ENCODE measurements at regions not wholly inside any gene's neighbourhood (a gene's known extent, or its start where the extent isn't known, plus 50 kb on each side); places are given as distances from the start of the nearest gene placed in this dataset.

GRCh38 chr2:19460761-19461160 is 102.3 kb upstream of the OSR1 start:
- no peak overlapping the region for H3K27ac ChIP-seq (ENCODE audit: low read length in 2 of 2)
- H3K9ac ChIP-seq (ENCODE audit: low read length): no peak overlapping the region
- intact Hi-C loops (cut with micrococcal nuclease): no loop called here
- H3K27me3 ChIP-seq (replicated peaks in 1 of 4; ENCODE audit: control extremely low read depth in 1 of 4, control insufficient read depth in 3 of 4, insufficient read depth in 4 of 4, low read length in 3 of 4): no peaks in the 10 kb centered on the region
- no peaks in the 10 kb centered on the region for H3K4me1 ChIP-seq (ENCODE audit: control insufficient read depth in 2 of 2, insufficient read depth in 2 of 2, low read length in 2 of 2)
- Mint-ChIP-seq H3K27ac (no peak overlapping the region), H3K9me3 (ENCODE audit: insufficient read depth) (no peaks in the 10 kb centered on the region), H3K27me3 (peaks cover 6% of the 10 kb centered on the region), H3K4me1 (no peaks in the 10 kb centered on the region), H3K4me3 (no peak overlapping the region)
- no peak for ATAC-seq (ENCODE audit: low read depth)
- H3K4me2 ChIP-seq (replicated peaks; ENCODE audit: low read depth, low read length, poor library complexity, severe bottlenecking): no peak overlapping the region
- H3K9me3 ChIP-seq (ENCODE audit: control extremely low read depth in 1 of 3, control insufficient read depth in 2 of 3, insufficient read depth in 1 of 3, low read length in 2 of 3): peaks cover 0 to 3% (median 0%) of the 10 kb centered on the region in 3 donors
- no peak for DNase-seq
- no peak overlapping the region for H3K4me3 ChIP-seq (ENCODE audit: control extremely low read depth in 1 of 5, extremely low read depth in 1 of 5, insufficient read depth in 1 of 5, low read depth in 2 of 5, low read length in 4 of 5)
- no peaks in the 10 kb centered on the region for H3K36me3 ChIP-seq (replicated peaks in 1 of 2; ENCODE audit: control extremely low read depth in 1 of 2, control insufficient read depth in 1 of 2, extremely low read depth in 1 of 2, insufficient read depth in 2 of 2, low read length in 1 of 2)
- no peak overlapping the region for H2AFZ ChIP-seq (ENCODE audit: insufficient read depth, low read depth, low read length, poor library complexity, severe bottlenecking)
- H3K79me2 ChIP-seq (ENCODE audit: control insufficient read depth, insufficient read depth, low read length): no peaks in the 10 kb centered on the region
- CTCF ChIA-PET: no interaction called here
- no peaks in the 10 kb centered on the region for H4K20me1 ChIP-seq (ENCODE audit: control insufficient read depth, insufficient read depth, low read length, poor library complexity, severe bottlenecking)
- TF ChIP-seq EZH2 (IDR thresholded peaks at IDR 0.05; ENCODE audit: borderline replicate concordance, insufficient read depth, low read depth, low read length, poor library complexity, severe bottlenecking): no peak
- TF ChIP-seq CTCF (IDR thresholded peaks at IDR 0.05): no peak
- WGBS (ENCODE audit: insufficient coverage): 94% methylated on average over 2 of the region's 5 CpGs
- POLR2A ChIA-PET: no interaction called here

- H3K4me1 ChIP-seq (ENCODE audit: control insufficient read depth in 2 of 2, insufficient read depth in 2 of 2, low read length in 2 of 2): no peaks in the 10 kb centered on the region
- 100% methylated on average over 1 of the region's 1 CpG for WGBS (ENCODE audit: insufficient coverage)
- H2AFZ ChIP-seq (ENCODE audit: insufficient read depth, low read depth, low read length, poor library complexity, severe bottlenecking): no peak overlapping the region
- Mint-ChIP-seq H3K4me1 (no peaks in the 10 kb centered on the region), H3K27ac (no peak overlapping the region), H3K4me3 (no peak overlapping the region), H3K9me3 (ENCODE audit: insufficient read depth) (no peaks in the 10 kb centered on the region), H3K27me3 (peaks cover 6% of the 10 kb centered on the region)
- intact Hi-C loops (cut with micrococcal nuclease): no loop called here
- ATAC-seq (ENCODE audit: low read depth) (no peak), DNase-seq (no peak)
- H3K79me2 ChIP-seq (ENCODE audit: control insufficient read depth, insufficient read depth, low read length): no peaks in the 10 kb centered on the region
- no peaks in the 10 kb centered on the region for H3K27me3 ChIP-seq (replicated peaks in 1 of 4; ENCODE audit: control extremely low read depth in 1 of 4, control insufficient read depth in 3 of 4, insufficient read depth in 4 of 4, low read length in 3 of 4)
- no peak overlapping the region for H3K9ac ChIP-seq (ENCODE audit: low read length)
- H3K36me3 ChIP-seq (replicated peaks in 1 of 2; ENCODE audit: control extremely low read depth in 1 of 2, control insufficient read depth in 1 of 2, extremely low read depth in 1 of 2, insufficient read depth in 2 of 2, low read length in 1 of 2): no peaks in the 10 kb centered on the region
- no peak overlapping the region for H3K27ac ChIP-seq (ENCODE audit: low read length in 2 of 2)
- TF ChIP-seq EZH2 (IDR thresholded peaks at IDR 0.05; ENCODE audit: borderline replicate concordance, insufficient read depth, low read depth, low read length, poor library complexity, severe bottlenecking): no peak
- TF ChIP-seq CTCF (IDR thresholded peaks at IDR 0.05): no peak
- ChIA-PET POLR2A (no interaction called here), CTCF (no interaction called here)
- no peak overlapping the region for H3K4me2 ChIP-seq (replicated peaks; ENCODE audit: low read depth, low read length, poor library complexity, severe bottlenecking)
- H3K4me3 ChIP-seq (ENCODE audit: control extremely low read depth in 1 of 5, extremely low read depth in 1 of 5, insufficient read depth in 1 of 5, low read depth in 2 of 5, low read length in 4 of 5): no peak overlapping the region
- H3K9me3 ChIP-seq (ENCODE audit: control extremely low read depth in 1 of 3, control insufficient read depth in 2 of 3, insufficient read depth in 1 of 3, low read length in 2 of 3): peaks cover 0 to 5% (median 3%) of the 10 kb centered on the region in 3 donors
- no peaks in the 10 kb centered on the region for H4K20me1 ChIP-seq (ENCODE audit: control insufficient read depth, insufficient read depth, low read length, poor library complexity, severe bottlenecking)
Observed at GRCh38 chr2:19458427-19459003, 100.1 kb upstream of the OSR1 start.

Measured in B cell (primary cell).